GM12878 (cell line): ENCODE measurements at regions not wholly inside any gene's neighbourhood (a gene's known extent, or its start where the extent isn't known, plus 50 kb on each side); places are given as distances from the start of the nearest gene placed in this dataset.

ENCODE experiments used
- ATAC-seq: fragments of 200-7000 bp; cut with Tn5 transposase; 3 replicates; pipeline ENCODE4 v1.9.1; 2020; ENCODE audit warnings: mild to moderate bottlenecking, moderate library complexity
- BruUV-seq: library from RNA; stranded (reverse); fragments of 400-500 nt; replicated peaks from 2 replicates; lab custom pipeline; 2021; lab: Mats Ljungman, UMichigan
- CTCF ChIA-PET: fragments of 300-600 bp; sonication (Branson Sonifier 250); formaldehyde crosslinking; extraction: SDS; loops from one replicate; lab custom pipeline; 2021; ENCODE audit warnings: inconsistent platforms; lab: Yijun Ruan, JAX
- POLR2A ChIA-PET: fragments of 350-600 bp; formaldehyde crosslinking; extraction: SDS; loops from one replicate; lab custom pipeline; 2021; ENCODE audit warnings: inconsistent platforms; lab: Charles Lee
- RAD21 ChIA-PET: fragments of 300-600 bp; sonication (Branson Sonifier 250); formaldehyde crosslinking; loops from one replicate; lab custom pipeline; 2023; ENCODE audit warnings: antibody characterized with exemption; ENCODE audit not compliant: unreplicated experiment; lab: Charles Lee
- SMC1A ChIA-PET: fragments of 300-600 bp; sonication (Branson Sonifier 250); formaldehyde crosslinking; loops from one replicate; lab custom pipeline; 2023; ENCODE audit not compliant: unreplicated experiment, uncharacterized antibody; lab: Charles Lee
- DNase-seq: peaks from one replicate; pipeline ENCODE4 v3.0.0-alpha.2; 2011; ENCODE audit warnings: low read depth, low spot score
- FAIRE-seq: peaks from 3 replicates; lab custom pipeline; 2011; peaks lifted over from hg19 to GRCh38; lab: Jason Lieb, UNC
- H2AFZ ChIP-seq: 2 replicates; pipeline ENCODE4 v1.6.0; 2011; ENCODE audit warnings: low read depth, low read length, control low read depth; ENCODE audit not compliant: control insufficient read depth
- H3K27ac ChIP-seq: 2 replicates; pipeline ENCODE4 v1.5.1; 2011; ENCODE audit warnings: control low read depth; ENCODE audit not compliant: control insufficient read depth, insufficient read depth
- H3K27me3 ChIP-seq, 2 experiments: replicated peaks in 1 of 2; 2 replicates each; pipeline versions ENCODE4 v1.6.0 to v1.6.1; 2011; ENCODE audit warnings: low read length in 1 of 2; ENCODE audit not compliant: control insufficient read depth in 2 of 2, insufficient read depth in 2 of 2
- H3K36me3 ChIP-seq, 2 experiments: 2 replicates each; pipeline ENCODE4 v1.5.1; 2011; ENCODE audit warnings: low read length in 1 of 2; ENCODE audit not compliant: control insufficient read depth in 2 of 2, insufficient read depth in 2 of 2
- H3K4me1 ChIP-seq: 2 replicates; pipeline ENCODE4 v1.6.1; 2011; ENCODE audit warnings: mild to moderate bottlenecking, low read length, moderate library complexity, mixed read lengths; ENCODE audit not compliant: control insufficient read depth, insufficient read depth
- H3K4me2 ChIP-seq: 2 replicates; pipeline ENCODE4 v1.6.0; 2011; ENCODE audit warnings: control low read depth; ENCODE audit not compliant: control insufficient read depth, insufficient read depth
- H3K4me3 ChIP-seq: fragments of 200-600 bp; sonication (generic); 2 replicates; pipeline ENCODE4 v1.5.1; 2016
- H3K79me2 ChIP-seq: 2 replicates; pipeline ENCODE4 v1.6.0; 2011; ENCODE audit warnings: low read length; ENCODE audit not compliant: control insufficient read depth, insufficient read depth
- H3K9ac ChIP-seq: 2 replicates; pipeline ENCODE4 v1.8.0; 2011; ENCODE audit warnings: low read length, control low read depth, mixed read lengths; ENCODE audit not compliant: control insufficient read depth, insufficient read depth
- H3K9me3 ChIP-seq: replicated peaks from 3 replicates; pipeline ENCODE4 v1.5.1; 2011; ENCODE audit warnings: mild to moderate bottlenecking, low read length; ENCODE audit not compliant: control insufficient read depth, insufficient read depth
- H4K20me1 ChIP-seq: 2 replicates; pipeline ENCODE4 v1.6.0; 2011; ENCODE audit not compliant: control insufficient read depth, insufficient read depth
- CREM ChIP-seq: IDR thresholded peaks from 2 replicates; pipeline ENCODE4 v1.6.1; 2014; ENCODE audit warnings: antibody characterized with exemption, low read depth
- DPF2 ChIP-seq: fragments of 450-650 bp; IDR thresholded peaks from 2 replicates; pipeline ENCODE4 v1.6.1; 2017; ENCODE audit warnings: mild to moderate bottlenecking
- EGR1 ChIP-seq, 2 experiments: IDR thresholded peaks; 1 replicate in 1 of 2; 2 replicates in 1 of 2; pipeline ENCODE4 v1.6.1; 2011 to 2012; ENCODE audit warnings: low read depth in 2 of 2, low read length in 2 of 2, borderline replicate concordance in 1 of 2, mild to moderate bottlenecking in 1 of 2, moderate library complexity in 1 of 2
- FOXM1 ChIP-seq: IDR thresholded peaks from 2 replicates; pipeline ENCODE4 v1.6.1; 2012; ENCODE audit warnings: low read depth, mild to moderate bottlenecking, inconsistent platforms, low read length, moderate library complexity
- HCFC1 ChIP-seq: fragments of 150-350 bp; IDR thresholded peaks from 2 replicates; pipeline ENCODE4 v1.6.1; 2014; ENCODE audit warnings: low read length
- HDAC2 ChIP-seq: fragments of 200-600 bp; sonication (generic); IDR thresholded peaks from 2 replicates; pipeline ENCODE4 v1.6.1; 2017
- IRF4 ChIP-seq: IDR thresholded peaks from 2 replicates; pipeline ENCODE4 v1.6.1; 2011; ENCODE audit warnings: low read depth, low read length
- JUNB ChIP-seq: IDR thresholded peaks from 2 replicates; pipeline ENCODE4 v1.6.1; 2016; ENCODE audit warnings: antibody characterized with exemption, mild to moderate bottlenecking
- JUND ChIP-seq: IDR thresholded peaks from 2 replicates; pipeline ENCODE4 v1.6.1; 2012; ENCODE audit warnings: low read depth, mild to moderate bottlenecking, low read length, improper control_type of control experiment, moderate library complexity
- KAT2A ChIP-seq: conservative IDR thresholded peaks from 2 replicates; pipeline ENCODE4 v1.6.1; 2011; ENCODE audit warnings: low read depth, low read length; ENCODE audit not compliant: control insufficient read depth
- POLR2AphosphoS5 ChIP-seq: IDR thresholded peaks from 2 replicates; pipeline ENCODE4 v1.6.1; 2011; ENCODE audit warnings: mild to moderate bottlenecking, low read length, inconsistent platforms
- SIX5 ChIP-seq: IDR thresholded peaks from 2 replicates; pipeline ENCODE4 v1.6.1; 2011; ENCODE audit warnings: mild to moderate bottlenecking, low read depth, low read length, moderate library complexity; ENCODE audit not compliant: severe bottlenecking
- SUPT20H ChIP-seq: IDR thresholded peaks from 2 replicates; pipeline ENCODE4 v1.6.1; 2011; ENCODE audit warnings: low read depth, mild to moderate bottlenecking, low read length, moderate library complexity, borderline replicate concordance; ENCODE audit not compliant: control insufficient read depth
- TCF3 ChIP-seq: IDR thresholded peaks from 2 replicates; pipeline ENCODE4 v1.6.1; 2012; ENCODE audit warnings: low read depth, mild to moderate bottlenecking, low read length, borderline replicate concordance; ENCODE audit not compliant: insufficient read depth
- YBX1 ChIP-seq: fragments of 450-650 bp; IDR thresholded peaks from 2 replicates; pipeline ENCODE4 v1.6.1; 2016; ENCODE audit warnings: antibody characterized with exemption
- YY1 ChIP-seq: IDR thresholded peaks from 2 replicates; pipeline ENCODE4 v1.6.1; 2011; ENCODE audit warnings: low read depth, mild to moderate bottlenecking, low read length
- ZNF274 ChIP-seq: IDR thresholded peaks from one replicate; pipeline ENCODE4 v1.8.0; 2011; ENCODE audit not compliant: insufficient read length, insufficient read depth
- WGBS: methylation state at CpG from one replicate; pipeline ENCODE4 v1.1.6; 2016; ENCODE audit warnings: low lambda C conversion rate; ENCODE audit not compliant: insufficient replicate concordance, insufficient coverage; ENCODE audit errors: missing lambda C conversion rate; 5-methylcytosine and 5-hydroxymethylcytosine counted together
- in situ Hi-C: fragments of 300-500 bp; cut with MboI; formaldehyde crosslinking; loops from 9 replicates; pipeline ENCODE4 v1.14.3; 2018; ENCODE audit warnings: mixed read lengths
- intact Hi-C: fragments of 100-400 bp; cut with micrococcal nuclease; formaldehyde crosslinking; loops from one replicate; pipeline ENCODE4 v1.14.2; 2022; ENCODE audit not compliant: unreplicated experiment
- TF ChIP-seq, protein P1 (sequence below): IDR thresholded peaks from 2 replicates; pipeline ENCODE4 v1.6.1; 2012; ENCODE audit warnings: improper control_type of control experiment, low read depth, low read length; ENCODE audit not compliant: insufficient replicate concordance

DNA sequence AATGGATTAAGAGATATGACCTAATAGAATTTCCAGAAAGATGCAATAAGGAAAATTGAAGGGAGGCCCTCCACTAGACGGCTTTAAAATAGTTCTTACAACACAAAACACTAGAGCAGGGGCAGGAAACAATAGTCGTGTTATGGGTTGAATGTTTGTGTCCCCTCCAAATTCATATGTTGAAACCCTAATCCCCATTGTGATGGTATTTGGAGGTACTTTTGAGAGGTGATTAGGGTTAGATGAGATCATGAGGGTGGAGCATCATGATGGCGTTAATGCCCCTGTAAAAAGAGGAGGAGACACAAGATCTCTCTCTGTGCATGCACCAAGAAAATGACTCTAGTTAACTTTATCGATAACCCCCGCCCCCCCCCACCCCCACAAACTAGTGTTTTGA is 104.0 kb upstream of the HMGN3 start (continued):
- TF ChIP-seq EGR1 (IDR thresholded peaks at IDR 0.05; ENCODE audit: borderline replicate concordance in 1 of 2, low read depth in 2 of 2, low read length in 2 of 2) (no peak), TCF3 (no peak), YBX1 (no peak), JUNB (no peak), POLR2AphosphoS5 (no peak), YY1 (no peak), KAT2A (no peak), ZNF274 (no peak), HCFC1 (no peak)
- TF ChIP-seq, all 136 proteins: peak for 0

GRCh38 chr6:79335133-79335674 is 100.7 kb upstream of the HMGN3 start:
- RAD21 ChIA-PET: interaction anchor here (0.6 to 2.3 kb wide), 11 partner anchors 23 to 257 kb away, joined by 3 to 14 read pairs (median 4); partner anchors contain the start of genes LCA5 and PHIP
- WGBS: 0% methylated on average over 2 of the region's 2 CpGs
- peak overlapping the region; percentile 38 for H3K27ac ChIP-seq
- DNase-seq (peak; percentile 85), FAIRE-seq (peak; percentile 96), ATAC-seq (peak; percentile 94)
- no peaks in the 10 kb centered on the region for H3K36me3 ChIP-seq
- no peak overlapping the region for H3K9ac ChIP-seq
- H4K20me1 ChIP-seq: no peaks in the 10 kb centered on the region
- intact Hi-C loops (loop anchor here (1.0 to 5.0 kb wide), 5 partner anchors 88 to 257 kb away; partner anchors contain the start of genes HMGN3 and PHIP), in situ Hi-C loops (no loop called here)
- CTCF ChIA-PET: interaction anchor here (1.0 to 1.6 kb wide), 6 partner anchors 40 to 443 kb away, joined by 3 to 7 read pairs (median 4); no protein-coding TSS in a partner anchor
- POLR2A ChIA-PET: interaction anchor here (1.2 to 2.4 kb wide), 3 partner anchors 95 to 257 kb away, joined by 3 to 7 read pairs (median 4); no protein-coding TSS in a partner anchor
- 0 out of 3 replicates have a peak, but pooled peaks cover 2% of the 10 kb centered on the region for H3K9me3 ChIP-seq
- SMC1A ChIA-PET: interaction anchor here (0.8 to 3.0 kb wide), 14 partner anchors 12 to 210 kb away, joined by 3 to 30 read pairs (median 4); no protein-coding TSS in a partner anchor
- H3K4me3 ChIP-seq: no peak overlapping the region
- H2AFZ ChIP-seq: no peak overlapping the region; the same call in 1 of the 2 replicates
- BruUV-seq: no TSS peak
- H3K4me2 ChIP-seq: peak overlapping the region; percentile 44; the same call in 1 of the 2 replicates
- peaks cover 6% of the 10 kb centered on the region; the same call in 1 of the 2 replicates for H3K4me1 ChIP-seq
- no peaks in the 10 kb centered on the region for H3K27me3 ChIP-seq
- no peaks in the 10 kb centered on the region for H3K79me2 ChIP-seq
- no peak for TF ChIP-seq SUPT20H
- no peak for TF ChIP-seq TCF3
- peak; percentile 70; the same call in 1 of the 2 replicates for TF ChIP-seq CREM
- no peak for TF ChIP-seq JUND
- peak; percentile 81 for TF ChIP-seq DPF2
- TF ChIP-seq FOXM1: peak; percentile 94
- TF ChIP-seq IRF4: no peak
- TF ChIP-seq, protein P1, sequence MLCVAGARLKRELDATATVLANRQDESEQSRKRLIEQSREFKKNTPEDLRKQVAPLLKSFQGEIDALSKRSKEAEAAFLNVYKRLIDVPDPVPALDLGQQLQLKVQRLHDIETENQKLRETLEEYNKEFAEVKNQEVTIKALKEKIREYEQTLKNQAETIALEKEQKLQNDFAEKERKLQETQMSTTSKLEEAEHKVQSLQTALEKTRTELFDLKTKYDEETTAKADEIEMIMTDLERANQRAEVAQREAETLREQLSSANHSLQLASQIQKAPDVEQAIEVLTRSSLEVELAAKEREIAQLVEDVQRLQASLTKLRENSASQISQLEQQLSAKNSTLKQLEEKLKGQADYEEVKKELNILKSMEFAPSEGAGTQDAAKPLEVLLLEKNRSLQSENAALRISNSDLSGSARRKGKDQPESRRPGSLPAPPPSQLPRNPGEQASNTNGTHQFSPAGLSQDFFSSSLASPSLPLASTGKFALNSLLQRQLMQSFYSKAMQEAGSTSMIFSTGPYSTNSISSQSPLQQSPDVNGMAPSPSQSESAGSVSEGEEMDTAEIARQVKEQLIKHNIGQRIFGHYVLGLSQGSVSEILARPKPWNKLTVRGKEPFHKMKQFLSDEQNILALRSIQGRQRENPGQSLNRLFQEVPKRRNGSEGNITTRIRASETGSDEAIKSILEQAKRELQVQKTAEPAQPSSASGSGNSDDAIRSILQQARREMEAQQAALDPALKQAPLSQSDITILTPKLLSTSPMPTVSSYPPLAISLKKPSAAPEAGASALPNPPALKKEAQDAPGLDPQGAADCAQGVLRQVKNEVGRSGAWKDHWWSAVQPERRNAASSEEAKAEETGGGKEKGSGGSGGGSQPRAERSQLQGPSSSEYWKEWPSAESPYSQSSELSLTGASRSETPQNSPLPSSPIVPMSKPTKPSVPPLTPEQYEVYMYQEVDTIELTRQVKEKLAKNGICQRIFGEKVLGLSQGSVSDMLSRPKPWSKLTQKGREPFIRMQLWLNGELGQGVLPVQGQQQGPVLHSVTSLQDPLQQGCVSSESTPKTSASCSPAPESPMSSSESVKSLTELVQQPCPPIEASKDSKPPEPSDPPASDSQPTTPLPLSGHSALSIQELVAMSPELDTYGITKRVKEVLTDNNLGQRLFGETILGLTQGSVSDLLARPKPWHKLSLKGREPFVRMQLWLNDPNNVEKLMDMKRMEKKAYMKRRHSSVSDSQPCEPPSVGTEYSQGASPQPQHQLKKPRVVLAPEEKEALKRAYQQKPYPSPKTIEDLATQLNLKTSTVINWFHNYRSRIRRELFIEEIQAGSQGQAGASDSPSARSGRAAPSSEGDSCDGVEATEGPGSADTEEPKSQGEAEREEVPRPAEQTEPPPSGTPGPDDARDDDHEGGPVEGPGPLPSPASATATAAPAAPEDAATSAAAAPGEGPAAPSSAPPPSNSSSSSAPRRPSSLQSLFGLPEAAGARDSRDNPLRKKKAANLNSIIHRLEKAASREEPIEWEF: peak; percentile 37
- no peak for TF ChIP-seq SIX5
- TF ChIP-seq HDAC2: no peak
